GM10248 (cell line): ENCODE measurements at regions not wholly inside any gene's neighbourhood (a gene's known extent, or its start where the extent isn't known, plus 50 kb on each side); places are given as distances from the start of the nearest gene placed in this dataset.

Experiments
- CTCF ChIA-PET: fragments of 300-600 bp; sonication (Branson Sonifier 250); formaldehyde crosslinking; extraction: SDS; loops from one replicate; lab custom pipeline; 2021; ENCODE audit warnings: antibody characterized with exemption; lab: Yijun Ruan, JAX
- POLR2A ChIA-PET: fragments of 350-650 bp; sonication (Branson Sonifier 250); formaldehyde crosslinking; extraction: SDS; loops from one replicate; lab custom pipeline; 2020; ENCODE audit warnings: antibody characterized with exemption; lab: Yijun Ruan, JAX
- DNase-seq: peaks from one replicate; pipeline ENCODE4 v3.0.0; 2012; ENCODE audit errors: extremely low spot score
- TF ChIP-seq, protein P1 (sequence below): IDR thresholded peaks from 2 replicates; pipeline ENCODE4 v1.5.1; 2012; ENCODE audit warnings: mild to moderate bottlenecking, low read depth; ENCODE audit errors: extremely low read depth, missing control alignments, control extremely low read depth

DNA sequence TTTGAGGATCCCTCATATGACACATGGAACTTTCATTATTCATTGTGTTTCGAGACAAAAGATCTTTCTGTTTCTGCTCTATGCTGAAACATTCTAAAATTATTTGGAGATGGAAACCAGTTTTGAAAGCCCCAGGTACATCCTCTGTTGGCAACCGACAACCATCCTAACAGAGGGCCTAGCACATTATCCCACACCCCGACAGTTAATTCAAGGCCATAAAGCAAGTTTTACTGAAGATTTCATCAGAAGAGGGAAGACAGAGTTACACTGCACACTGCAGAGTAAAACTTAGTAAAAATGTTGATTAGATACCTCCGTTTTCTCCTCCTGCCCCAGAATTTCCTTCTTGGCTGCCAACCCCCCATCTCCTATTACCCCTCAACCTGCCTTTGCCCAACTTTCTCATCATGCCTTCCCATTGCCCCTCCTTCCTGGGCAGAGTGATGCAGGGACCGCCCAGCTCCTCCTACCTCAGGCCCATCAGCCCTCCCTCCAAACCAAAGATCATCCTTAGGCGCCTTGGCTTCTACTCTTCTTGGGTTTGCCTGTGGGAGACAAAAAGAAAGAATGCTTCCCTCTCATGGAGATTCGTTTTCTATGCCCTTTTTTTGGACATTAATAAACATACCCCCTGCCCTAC lies 52.9 kb upstream of the CITED4 start:
- ChIA-PET CTCF (no interaction called here), POLR2A (no interaction called here)
- TF ChIP-seq, protein P1, sequence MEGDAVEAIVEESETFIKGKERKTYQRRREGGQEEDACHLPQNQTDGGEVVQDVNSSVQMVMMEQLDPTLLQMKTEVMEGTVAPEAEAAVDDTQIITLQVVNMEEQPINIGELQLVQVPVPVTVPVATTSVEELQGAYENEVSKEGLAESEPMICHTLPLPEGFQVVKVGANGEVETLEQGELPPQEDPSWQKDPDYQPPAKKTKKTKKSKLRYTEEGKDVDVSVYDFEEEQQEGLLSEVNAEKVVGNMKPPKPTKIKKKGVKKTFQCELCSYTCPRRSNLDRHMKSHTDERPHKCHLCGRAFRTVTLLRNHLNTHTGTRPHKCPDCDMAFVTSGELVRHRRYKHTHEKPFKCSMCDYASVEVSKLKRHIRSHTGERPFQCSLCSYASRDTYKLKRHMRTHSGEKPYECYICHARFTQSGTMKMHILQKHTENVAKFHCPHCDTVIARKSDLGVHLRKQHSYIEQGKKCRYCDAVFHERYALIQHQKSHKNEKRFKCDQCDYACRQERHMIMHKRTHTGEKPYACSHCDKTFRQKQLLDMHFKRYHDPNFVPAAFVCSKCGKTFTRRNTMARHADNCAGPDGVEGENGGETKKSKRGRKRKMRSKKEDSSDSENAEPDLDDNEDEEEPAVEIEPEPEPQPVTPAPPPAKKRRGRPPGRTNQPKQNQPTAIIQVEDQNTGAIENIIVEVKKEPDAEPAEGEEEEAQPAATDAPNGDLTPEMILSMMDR: no peak
- no peak for DNase-seq

DNA sequence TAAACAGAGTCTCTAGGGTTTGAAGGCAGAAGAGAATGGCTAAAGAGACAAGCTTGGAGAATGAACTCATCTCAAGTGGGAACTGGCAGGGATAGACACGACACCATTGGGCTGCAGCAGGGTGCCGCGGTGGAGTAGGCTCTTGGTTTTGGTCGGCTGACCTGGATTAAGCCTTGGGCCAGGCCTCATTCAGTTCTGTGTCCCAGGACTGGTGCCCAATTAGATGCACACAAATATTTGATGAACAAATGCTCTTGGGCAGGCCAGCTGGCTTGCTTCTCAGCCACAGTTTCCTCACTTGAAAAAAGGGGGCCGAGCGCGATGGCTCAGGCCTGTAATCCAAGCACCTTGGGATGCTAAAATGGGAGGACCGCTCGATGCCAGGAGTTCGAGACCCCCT lies 53.4 kb upstream of the CITED4 start:
- ChIA-PET POLR2A (no interaction called here), CTCF (no interaction called here)
- DNase-seq: no peak
- TF ChIP-seq, protein P1: no peak

GRCh38 chr1:40917995-40918711 lies 56.0 kb upstream of the CITED4 start:
- CTCF ChIA-PET: interaction anchor here (1.1 kb wide), 1 partner anchor 25 kb away, joined by 3 read pairs; no protein-coding TSS in a partner anchor
- no peak for DNase-seq
- POLR2A ChIA-PET: no interaction called here
- TF ChIP-seq, protein P1: no peak

DNA sequence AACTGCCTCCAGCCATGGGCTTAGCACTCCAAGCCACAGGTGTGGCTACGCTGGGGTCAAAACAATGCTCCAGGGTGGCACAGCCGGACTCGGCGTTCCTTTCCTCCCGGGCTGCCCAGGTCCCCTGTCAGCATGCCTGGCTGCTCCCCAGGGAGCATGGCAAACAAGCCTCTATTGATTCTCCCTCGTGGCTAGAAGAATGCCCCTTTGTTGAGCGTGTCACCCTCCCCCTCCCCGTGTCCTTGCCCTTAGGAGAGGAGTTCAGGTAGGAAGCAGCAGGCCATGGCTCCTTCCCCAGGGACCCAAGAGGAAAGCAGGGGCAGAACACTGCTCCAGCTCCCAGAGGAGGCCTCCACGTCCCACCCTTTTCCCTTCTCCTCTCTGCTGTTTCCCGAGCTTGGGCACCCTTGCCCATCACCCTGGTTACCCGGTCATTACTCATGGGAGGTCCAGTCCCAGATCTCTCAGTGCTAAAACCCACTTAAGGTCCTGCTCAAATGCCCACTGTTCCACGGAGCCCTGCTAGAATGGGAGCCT lies 57.4 kb upstream of the CITED4 start:
- POLR2A ChIA-PET: no interaction called here
- no peak for DNase-seq
- CTCF ChIA-PET: no interaction called here
- TF ChIP-seq, protein P1: no peak

GRCh38 chr1:40921522-40921921 lies 58.0 kb upstream of the CTPS1 start:
- POLR2A ChIA-PET: no interaction called here
- TF ChIP-seq, protein P1: no peak
- no peak for DNase-seq
- CTCF ChIA-PET: interaction anchor here (1.8 to 2.7 kb wide), 2 partner anchors 27 to 31 kb away, joined by 4 to 6 read pairs; no protein-coding TSS in a partner anchor

DNA sequence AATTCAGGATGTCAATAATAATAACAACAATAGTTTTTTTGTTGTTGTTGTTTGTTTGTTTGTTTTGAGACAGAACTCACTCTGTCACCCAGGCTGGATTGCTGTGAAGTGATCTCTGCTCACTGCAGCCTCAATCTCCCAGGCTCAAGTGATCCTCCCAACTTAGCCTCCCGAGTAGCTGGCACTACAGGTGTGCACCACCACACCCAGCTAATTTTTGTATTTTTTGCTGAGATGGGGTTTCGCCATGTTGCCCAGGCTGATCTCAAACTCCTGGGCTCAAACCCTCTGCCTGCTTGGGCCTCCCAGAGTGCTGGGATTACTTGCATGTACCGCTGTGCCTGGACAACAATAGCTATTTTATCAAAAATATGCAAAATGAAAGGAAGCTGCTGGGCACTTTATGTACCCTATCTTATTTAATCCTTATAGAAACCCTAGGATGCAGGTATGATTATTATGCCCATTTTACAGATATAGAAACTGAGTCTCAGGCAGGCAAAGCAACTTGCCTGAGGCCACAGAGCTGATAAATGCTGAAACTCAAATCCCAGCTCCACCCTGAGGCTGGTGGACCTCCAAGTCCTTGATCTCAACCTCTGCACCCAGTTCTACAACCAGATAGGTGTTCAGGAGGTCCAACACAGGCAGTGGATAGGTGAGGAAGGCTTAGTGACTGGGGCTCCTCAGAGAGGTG lies 57.4 kb upstream of the CTPS1 start:
- CTCF ChIA-PET: interaction anchor here (1.7 to 2.7 kb wide), 4 partner anchors 26 to 74 kb away, joined by 4 to 6 read pairs (median 6); no protein-coding TSS in a partner anchor
- TF ChIP-seq, protein P1: no peak
- DNase-seq: no peak
- POLR2A ChIA-PET: no interaction called here
